GM23338 (cell line): ENCODE measurements at regions not wholly inside any gene's neighbourhood (a gene's known extent, or its start where the extent isn't known, plus 50 kb on each side); places are given as distances from the start of the nearest gene placed in this dataset.
"Not testable (repeated sequence)": the region's sequence is repeated elsewhere in the genome, so short reads cannot be mapped to it uniquely, and the experiment has no call there.

ENCODE experiments used
- CREB1 ChIP-seq: fragments of 250-450 bp; sonication (Bioruptor Pico); IDR thresholded peaks from 2 replicates; pipeline ENCODE4 v1.5.0; 2020; ENCODE audit warnings: low read depth, mild to moderate bottlenecking, moderate library complexity
- CTCF ChIP-seq, 2 experiments: fragments of 200-600 bp in 1 of 2; sonication (generic) in 1 of 2; conservative IDR thresholded peaks; 2 replicates each; pipeline versions ENCODE4 v1.5.1 to v1.6.1; 2016 to 2017; ENCODE audit warnings: antibody characterized with exemption in 2 of 2, low read depth in 2 of 2, mild to moderate bottlenecking in 2 of 2, moderate library complexity in 1 of 2
- ETS1 ChIP-seq: IDR thresholded peaks from 2 replicates; pipeline ENCODE4 v1.6.1; 2016; ENCODE audit warnings: antibody characterized with exemption
- EZH2 ChIP-seq: fragments of 200-600 bp; sonication (generic); IDR thresholded peaks from one replicate; pipeline ENCODE4 v1.8.0; 2017; ENCODE audit warnings: antibody characterized with exemption, mild to moderate bottlenecking, low read depth; ENCODE audit not compliant: unreplicated experiment
- EZH2phosphoT487 ChIP-seq: fragments of 200-600 bp; sonication (generic); IDR thresholded peaks from one replicate; pipeline ENCODE4 v1.8.1; 2018; ENCODE audit warnings: antibody characterized with exemption; ENCODE audit not compliant: unreplicated experiment
- JUNB ChIP-seq: IDR thresholded peaks from one replicate; pipeline ENCODE4 v1.6.1; 2016; ENCODE audit warnings: antibody characterized with exemption; ENCODE audit not compliant: unreplicated experiment
- NANOG ChIP-seq: IDR thresholded peaks from 2 replicates; pipeline ENCODE4 v1.6.1; 2016; ENCODE audit warnings: antibody characterized with exemption, borderline replicate concordance
- POLR2AphosphoS5 ChIP-seq: IDR thresholded peaks from 2 replicates; pipeline ENCODE4 v1.6.1; 2016; ENCODE audit warnings: antibody characterized with exemption, low read depth
- REST ChIP-seq: IDR thresholded peaks from one replicate; pipeline ENCODE4 v1.6.1; 2018; ENCODE audit warnings: antibody characterized with exemption; ENCODE audit not compliant: unreplicated experiment
- STAT1 ChIP-seq: IDR thresholded peaks from one replicate; pipeline ENCODE4 v1.6.1; 2016; ENCODE audit warnings: antibody characterized with exemption; ENCODE audit not compliant: unreplicated experiment
- ZNF114 ChIP-seq: fragments of 250-450 bp; sonication (Bioruptor Pico); IDR thresholded peaks from 2 replicates; pipeline ENCODE4 v1.5.0; 2020; ENCODE audit warnings: mild to moderate bottlenecking, moderate library complexity
- ZNF331 ChIP-seq: fragments of 250-450 bp; sonication (Bioruptor Pico); IDR thresholded peaks from 2 replicates; pipeline ENCODE4 v1.5.0; 2020; ENCODE audit warnings: low read depth, mild to moderate bottlenecking, moderate library complexity
- ZNF462 ChIP-seq: fragments of 250-450 bp; sonication (Bioruptor Pico); IDR thresholded peaks from 2 replicates; pipeline ENCODE4 v1.5.0; 2020; ENCODE audit warnings: mild to moderate bottlenecking, moderate library complexity

- TF ChIP-seq CREB1 (CRISPR knock-in tag); CTCF (conservative IDR thresholded peaks at IDR 0.05; ENCODE audit: low read depth in 2 of 2); REST; POLR2AphosphoS5; EZH2; EZH2phosphoT487; ETS1; JUNB; ZNF462 (CRISPR knock-in tag); ZNF114 (CRISPR knock-in tag); NANOG; STAT1; ZNF331 (CRISPR knock-in tag): not testable (repeated sequence)
Measured at GRCh38 chr14:19132836-19133120, 165.5 kb downstream of the POTEM start.
